GM12874 (cell line): ENCODE measurements at regions not wholly inside any gene's neighbourhood (a gene's known extent, or its start where the extent isn't known, plus 50 kb on each side); places are given as distances from the start of the nearest gene placed in this dataset.

Experiments
- TF ChIP-seq, protein P1 (sequence below): IDR thresholded peaks from 2 replicates; pipeline ENCODE4 v1.5.1; 2011; ENCODE audit warnings: low read depth, mild to moderate bottlenecking, control low read depth, low read length, moderate library complexity; ENCODE audit not compliant: insufficient read depth

- TF ChIP-seq, protein P1, sequence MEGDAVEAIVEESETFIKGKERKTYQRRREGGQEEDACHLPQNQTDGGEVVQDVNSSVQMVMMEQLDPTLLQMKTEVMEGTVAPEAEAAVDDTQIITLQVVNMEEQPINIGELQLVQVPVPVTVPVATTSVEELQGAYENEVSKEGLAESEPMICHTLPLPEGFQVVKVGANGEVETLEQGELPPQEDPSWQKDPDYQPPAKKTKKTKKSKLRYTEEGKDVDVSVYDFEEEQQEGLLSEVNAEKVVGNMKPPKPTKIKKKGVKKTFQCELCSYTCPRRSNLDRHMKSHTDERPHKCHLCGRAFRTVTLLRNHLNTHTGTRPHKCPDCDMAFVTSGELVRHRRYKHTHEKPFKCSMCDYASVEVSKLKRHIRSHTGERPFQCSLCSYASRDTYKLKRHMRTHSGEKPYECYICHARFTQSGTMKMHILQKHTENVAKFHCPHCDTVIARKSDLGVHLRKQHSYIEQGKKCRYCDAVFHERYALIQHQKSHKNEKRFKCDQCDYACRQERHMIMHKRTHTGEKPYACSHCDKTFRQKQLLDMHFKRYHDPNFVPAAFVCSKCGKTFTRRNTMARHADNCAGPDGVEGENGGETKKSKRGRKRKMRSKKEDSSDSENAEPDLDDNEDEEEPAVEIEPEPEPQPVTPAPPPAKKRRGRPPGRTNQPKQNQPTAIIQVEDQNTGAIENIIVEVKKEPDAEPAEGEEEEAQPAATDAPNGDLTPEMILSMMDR, result no peak
These were observed 114.3 kb upstream of the PELI1 start for GRCh38 chr2:64258566-64258965.

- TF ChIP-seq, protein P1, result no peak
These were observed 115.1 kb upstream of the PELI1 start for GRCh38 chr2:64259312-64259711.

DNA sequence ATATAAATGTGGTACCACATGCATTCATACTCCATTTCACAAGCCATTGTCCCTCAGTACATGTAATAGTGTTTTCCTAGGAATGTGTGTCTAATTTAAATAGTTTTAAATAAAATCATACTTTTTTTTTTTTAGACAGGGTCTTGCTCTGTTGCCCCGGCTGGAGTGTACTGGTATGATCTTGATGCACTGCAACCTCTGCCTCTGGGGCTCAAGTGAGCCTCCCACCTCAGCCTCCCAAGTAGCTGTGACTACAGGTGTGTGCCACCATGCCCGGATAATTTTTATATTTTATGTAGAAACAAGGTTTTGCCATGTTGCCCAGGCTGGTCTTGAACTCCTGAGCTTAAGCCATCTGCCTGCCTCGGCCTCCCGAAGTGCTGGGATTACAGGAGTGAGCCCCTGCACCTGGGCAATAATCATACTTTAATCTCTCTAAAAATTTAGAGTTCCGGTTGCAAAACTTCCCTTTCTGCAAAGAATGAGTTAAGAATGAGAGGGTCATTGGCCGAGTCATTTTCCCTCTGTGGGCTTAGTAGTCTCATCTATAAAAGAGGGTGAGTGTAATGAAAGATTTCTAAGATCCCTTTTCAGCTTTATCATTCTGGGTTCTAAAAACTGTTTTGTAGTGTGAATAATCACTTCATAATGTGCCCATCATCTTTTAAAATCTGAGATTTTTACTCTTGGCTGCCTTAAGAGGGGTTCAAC, 116.0 kb upstream of the PELI1 start:
- TF ChIP-seq, protein P1, result no peak

DNA sequence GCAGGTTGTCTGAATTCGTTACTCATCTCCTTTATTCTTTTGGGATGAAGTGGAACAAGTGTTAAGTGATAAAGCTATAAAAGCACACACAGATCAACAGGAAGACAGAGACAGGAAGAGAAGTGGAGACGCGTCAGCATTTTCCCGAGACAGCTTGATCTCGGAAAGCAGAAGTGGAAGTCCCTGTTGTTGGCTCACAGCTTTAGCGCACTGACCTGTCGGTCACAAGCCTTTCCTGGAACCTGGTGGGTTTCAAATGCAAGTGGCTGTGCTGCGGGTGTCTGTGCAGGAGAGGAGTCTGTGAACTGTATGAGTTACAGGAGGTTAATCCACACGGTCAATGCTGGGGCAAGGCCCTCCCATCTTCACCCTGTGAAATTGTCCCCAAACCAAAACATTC, 116.6 kb upstream of the PELI1 start:
- TF ChIP-seq, protein P1, result no peak

- TF ChIP-seq, protein P1, result no peak
These were observed 117.9 kb upstream of the PELI1 start for GRCh38 chr2:64262071-64262470.

- TF ChIP-seq, protein P1, result no peak
These were observed 118.6 kb upstream of the PELI1 start for GRCh38 chr2:64262816-64263215.

DNA sequence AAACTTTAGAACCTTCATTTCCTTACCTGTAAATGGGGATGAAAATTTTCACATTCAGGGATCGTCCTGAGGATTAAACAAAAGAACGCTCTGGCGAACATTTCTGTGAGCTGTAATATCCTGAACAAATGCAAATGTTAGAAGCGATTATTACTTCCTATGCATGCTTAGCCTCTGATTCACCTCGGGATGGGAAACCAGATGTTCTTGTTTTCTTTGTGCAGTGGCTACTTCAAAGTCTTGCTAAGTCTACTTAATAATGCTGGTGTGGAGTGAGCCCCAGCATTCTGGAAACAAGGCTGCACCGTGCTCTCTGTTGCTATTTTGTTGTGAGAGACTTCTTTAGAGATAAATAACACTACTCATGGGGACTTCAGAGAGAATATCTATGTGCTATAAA, 119.1 kb upstream of the PELI1 start:
- TF ChIP-seq, protein P1, result no peak
